Loucy (cell line): ENCODE measurements at regions not wholly inside any gene's neighbourhood (a gene's known extent, or its start where the extent isn't known, plus 50 kb on each side); places are given as distances from the start of the nearest gene placed in this dataset.
A peak's percentile ranks its signal among the peaks of the same experiment; 100 is the strongest.

Experiments
- H2AFZ ChIP-seq: fragments of 200-600 bp; sonication (generic); 2 replicates; pipeline ENCODE4 v1.6.0; 2016; ENCODE audit warnings: antibody characterized with exemption, mild to moderate bottlenecking, low read length, moderate library complexity
- H3F3A ChIP-seq: fragments of 200-600 bp; 2 replicates; pipeline ENCODE4 v1.6.0; 2016; ENCODE audit warnings: antibody characterized with exemption, low read depth, mild to moderate bottlenecking
- H3K27me3 ChIP-seq: fragments of 200-600 bp; sonication (generic); 2 replicates; pipeline ENCODE4 v1.6.1; 2014; ENCODE audit warnings: low read length, mild to moderate bottlenecking; ENCODE audit not compliant: insufficient read depth, poor library complexity, severe bottlenecking
- H3K36me3 ChIP-seq: fragments of 200-600 bp; sonication (generic); 2 replicates; pipeline ENCODE4 v1.6.1; 2016; ENCODE audit warnings: low read length; ENCODE audit not compliant: insufficient read depth
- H3K4me1 ChIP-seq: fragments of 200-600 bp; sonication (generic); 2 replicates; pipeline ENCODE4 v1.5.1; 2014; ENCODE audit warnings: low read length, mild to moderate bottlenecking; ENCODE audit not compliant: insufficient read depth, poor library complexity, severe bottlenecking
- H3K4me2 ChIP-seq: fragments of 200-600 bp; sonication (generic); 2 replicates; pipeline ENCODE4 v1.6.0; 2014; ENCODE audit warnings: antibody characterized with exemption, low read length, low read depth, mild to moderate bottlenecking; ENCODE audit not compliant: poor library complexity, severe bottlenecking
- H3K4me3 ChIP-seq: fragments of 200-600 bp; sonication (generic); 2 replicates; pipeline ENCODE4 v1.5.1; 2014; ENCODE audit warnings: low read length, mild to moderate bottlenecking, mixed read lengths; ENCODE audit not compliant: poor library complexity, severe bottlenecking
- H3K79me2 ChIP-seq: fragments of 200-600 bp; sonication (generic); 2 replicates; pipeline ENCODE4 v1.6.1; 2014; ENCODE audit warnings: low read length; ENCODE audit not compliant: insufficient read depth
- H3K9ac ChIP-seq: fragments of 200-600 bp; sonication (generic); 2 replicates; pipeline ENCODE4 v1.6.0; 2014; ENCODE audit warnings: mild to moderate bottlenecking, low read depth, low read length, moderate library complexity; ENCODE audit not compliant: poor library complexity, severe bottlenecking
- H3K9me2 ChIP-seq: fragments of 200-600 bp; sonication (generic); replicated peaks from 2 replicates; pipeline ENCODE4 v1.6.1; 2016; ENCODE audit warnings: low read depth, low read length, mixed read lengths
- H3K9me3 ChIP-seq: fragments of 200-600 bp; sonication (generic); 2 replicates; pipeline ENCODE4 v1.6.1; 2014; ENCODE audit warnings: mild to moderate bottlenecking, antibody characterized with exemption, low read length, low read depth; ENCODE audit not compliant: insufficient read depth
- H4K20me1 ChIP-seq: fragments of 200-600 bp; sonication (generic); 2 replicates; pipeline ENCODE4 v1.6.0; 2014; ENCODE audit warnings: antibody characterized with exemption, low read length, mild to moderate bottlenecking; ENCODE audit not compliant: insufficient read depth, poor library complexity, severe bottlenecking
- EZH2phosphoT487 ChIP-seq: fragments of 200-600 bp; IDR thresholded peaks from 2 replicates; pipeline ENCODE4 v1.6.1; 2018; ENCODE audit warnings: antibody characterized with exemption, mild to moderate bottlenecking, moderate library complexity, borderline replicate concordance
- TF ChIP-seq, protein P1 (sequence below): fragments of 200-600 bp; sonication (generic); conservative IDR thresholded peaks from 2 replicates; pipeline ENCODE4 v1.5.1; 2014; ENCODE audit warnings: mild to moderate bottlenecking, antibody characterized with exemption, low read length

DNA sequence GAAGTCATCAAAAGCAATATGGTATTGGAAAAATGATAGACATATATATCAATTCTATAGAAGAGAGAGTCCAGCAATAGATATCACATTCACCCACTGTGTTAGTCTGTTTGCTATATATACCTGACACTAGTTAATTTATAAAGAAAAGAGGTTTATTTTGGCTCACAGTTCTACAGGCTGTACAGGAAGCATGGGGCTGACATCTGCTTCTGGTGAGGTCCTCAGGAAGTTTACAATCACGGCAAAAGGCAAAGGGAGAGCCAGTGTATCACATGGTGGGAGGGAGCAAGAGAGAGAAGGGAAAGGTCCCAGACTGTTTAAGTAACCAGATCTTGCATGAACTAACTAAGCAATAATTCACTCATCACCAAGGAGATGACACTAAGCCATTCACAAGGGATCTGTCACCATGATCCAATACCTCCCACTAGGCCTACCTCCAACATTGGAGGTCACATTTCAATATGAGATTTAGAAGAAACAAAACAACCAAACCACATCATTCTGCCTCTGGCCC, 470.6 kb downstream of the METTL4 start:
- peaks cover 21% of the 10 kb centered on the region for H3K4me1 ChIP-seq
- no peaks in the 10 kb centered on the region for H3K9me3 ChIP-seq
- H2AFZ ChIP-seq, result no peak overlapping the region
- no peaks in the 10 kb centered on the region for H3K36me3 ChIP-seq
- no peaks in the 10 kb centered on the region for H3K79me2 ChIP-seq
- H4K20me1 ChIP-seq, result no peaks in the 10 kb centered on the region
- no peaks in the 10 kb centered on the region for H3K27me3 ChIP-seq
- H3F3A ChIP-seq, result no peaks in the 10 kb centered on the region
- no peak overlapping the region for H3K4me2 ChIP-seq
- H3K9me2 ChIP-seq, result no peaks in the 10 kb centered on the region
- H3K9ac ChIP-seq, result no peak overlapping the region
- no peak overlapping the region for H3K4me3 ChIP-seq
- TF ChIP-seq, protein P1, sequence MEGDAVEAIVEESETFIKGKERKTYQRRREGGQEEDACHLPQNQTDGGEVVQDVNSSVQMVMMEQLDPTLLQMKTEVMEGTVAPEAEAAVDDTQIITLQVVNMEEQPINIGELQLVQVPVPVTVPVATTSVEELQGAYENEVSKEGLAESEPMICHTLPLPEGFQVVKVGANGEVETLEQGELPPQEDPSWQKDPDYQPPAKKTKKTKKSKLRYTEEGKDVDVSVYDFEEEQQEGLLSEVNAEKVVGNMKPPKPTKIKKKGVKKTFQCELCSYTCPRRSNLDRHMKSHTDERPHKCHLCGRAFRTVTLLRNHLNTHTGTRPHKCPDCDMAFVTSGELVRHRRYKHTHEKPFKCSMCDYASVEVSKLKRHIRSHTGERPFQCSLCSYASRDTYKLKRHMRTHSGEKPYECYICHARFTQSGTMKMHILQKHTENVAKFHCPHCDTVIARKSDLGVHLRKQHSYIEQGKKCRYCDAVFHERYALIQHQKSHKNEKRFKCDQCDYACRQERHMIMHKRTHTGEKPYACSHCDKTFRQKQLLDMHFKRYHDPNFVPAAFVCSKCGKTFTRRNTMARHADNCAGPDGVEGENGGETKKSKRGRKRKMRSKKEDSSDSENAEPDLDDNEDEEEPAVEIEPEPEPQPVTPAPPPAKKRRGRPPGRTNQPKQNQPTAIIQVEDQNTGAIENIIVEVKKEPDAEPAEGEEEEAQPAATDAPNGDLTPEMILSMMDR, result no peak
- no peak for TF ChIP-seq EZH2phosphoT487

GRCh38 chr18:2102022-2102421, 469.3 kb downstream of the METTL4 start:
- Histone ChIP-seq H3K9me3 (no peaks in the 10 kb centered on the region), H3K27me3 (no peaks in the 10 kb centered on the region), H3K9ac (no peak overlapping the region), H3K4me2 (no peak overlapping the region), H3K36me3 (no peaks in the 10 kb centered on the region), H3K4me1 (peaks cover 16% of the 10 kb centered on the region), H2AFZ (peak overlapping the region; percentile 56; the same call in 1 of the 2 replicates), H3F3A (no peaks in the 10 kb centered on the region), H3K4me3 (no peak overlapping the region), H3K79me2 (no peaks in the 10 kb centered on the region), H4K20me1 (no peaks in the 10 kb centered on the region), H3K9me2 (no peaks in the 10 kb centered on the region)
- no peak for TF ChIP-seq EZH2phosphoT487
- TF ChIP-seq, protein P1, result no peak

GRCh38 chr18:2103299-2103698, 468.0 kb downstream of the METTL4 start:
- H3K9ac ChIP-seq, result no peak overlapping the region
- H3K9me3 ChIP-seq, result no peaks in the 10 kb centered on the region
- TF ChIP-seq EZH2phosphoT487, result no peak
- TF ChIP-seq, protein P1, result no peak
- no peaks in the 10 kb centered on the region for H3K27me3 ChIP-seq
- H3K9me2 ChIP-seq, result no peaks in the 10 kb centered on the region
- no peak overlapping the region for H3K4me2 ChIP-seq
- H3K4me1 ChIP-seq, result peaks cover 16% of the 10 kb centered on the region
- H3K79me2 ChIP-seq, result no peaks in the 10 kb centered on the region
- H2AFZ ChIP-seq, result no peak overlapping the region
- H3K36me3 ChIP-seq, result no peaks in the 10 kb centered on the region
- H3F3A ChIP-seq, result no peaks in the 10 kb centered on the region
- no peak overlapping the region for H3K4me3 ChIP-seq
- no peaks in the 10 kb centered on the region for H4K20me1 ChIP-seq
